ENCODE measurements at regions not wholly inside any gene's neighbourhood (a gene's known extent, or its start where the extent isn't known, plus 50 kb on each side); places are given as distances from the start of the nearest gene placed in this dataset.

DNA sequence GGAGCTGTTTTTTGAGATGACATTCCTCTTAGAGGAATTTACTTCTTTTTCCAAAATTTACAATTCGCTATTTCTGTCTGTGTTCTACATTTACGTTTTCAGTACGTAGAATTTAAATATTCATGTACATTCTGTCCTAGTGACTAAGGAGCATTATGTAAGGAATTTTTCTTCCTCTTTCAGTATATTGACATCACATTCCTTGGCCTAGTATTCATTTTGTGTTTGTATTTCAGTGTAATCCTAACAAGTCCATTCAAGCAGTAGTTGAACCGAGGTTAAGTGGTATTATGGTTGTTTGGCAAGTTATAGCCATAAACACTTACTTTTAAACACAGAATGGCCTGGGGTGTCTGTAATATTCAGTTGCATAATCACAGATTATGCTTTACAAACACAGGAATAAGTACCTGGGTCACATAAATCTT is 465.2 kb downstream of the PCNX1 start:
- TF ChIP-seq POLR2A (IDR thresholded peaks at IDR 0.05; ENCODE audit: low read length) = no peak
- TF ChIP-seq GATA1 (IDR thresholded peaks at IDR 0.05; ENCODE audit: low read depth, low read length) = no peak

Data from erythroblast (primary cell).